NCI-H510A treated with DMSO at 0.1 percent for 48 hours (cell line): ENCODE measurements at regions not wholly inside any gene's neighbourhood (a gene's known extent, or its start where the extent isn't known, plus 50 kb on each side); places are given as distances from the start of the nearest gene placed in this dataset.
A peak's percentile ranks its signal among the peaks of the same experiment; 100 is the strongest.
"Not testable (repeated sequence)": the region's sequence is repeated elsewhere in the genome, so short reads cannot be mapped to it uniquely, and the experiment has no call there.

ENCODE experiments used
- DNase-seq: peaks from one replicate; lab custom pipeline; 2025; lab: John Stamatoyannopoulos, UW

- DNase-seq: no peak
Measured at GRCh38 chrX:130467936-130468335, 66.1 kb downstream of the RBMX2 start.

- DNase-seq: no peak
Measured at GRCh38 chrX:130468395-130468923, 66.7 kb downstream of the RBMX2 start.

- no peak for DNase-seq
Measured at GRCh38 chrX:130482871-130483270, 81.1 kb downstream of the RBMX2 start.

GRCh38 chrX:130485870-130486269 is 84.1 kb downstream of the RBMX2 start:
- DNase-seq: no peak

- DNase-seq: not testable (repeated sequence)
Measured at GRCh38 chrX:130495502-130495901, 93.7 kb downstream of the RBMX2 start.

- no peak for DNase-seq
Measured at GRCh38 chrX:130497531-130497930, 95.7 kb downstream of the RBMX2 start.

- DNase-seq: no peak
Measured at GRCh38 chrX:130498653-130499274, 97.0 kb downstream of the RBMX2 start.

- DNase-seq: no peak
Measured at GRCh38 chrX:130502016-130502570, 100.3 kb downstream of the RBMX2 start.

- no peak for DNase-seq
Measured at GRCh38 chrX:130504019-130504418, 102.2 kb downstream of the RBMX2 start.

- DNase-seq: no peak
Measured at GRCh38 chrX:130507015-130507414, 105.2 kb downstream of the RBMX2 start.

GRCh38 chrX:130512534-130512933 is 110.7 kb downstream of the RBMX2 start:
- not testable (repeated sequence) for DNase-seq

- no peak for DNase-seq
Measured at GRCh38 chrX:130516123-130516522, 114.3 kb downstream of the RBMX2 start.

- DNase-seq: peak; percentile 52
Measured at GRCh38 chrX:130523460-130524394, 121.9 kb downstream of the RBMX2 start.

- no peak for DNase-seq
Measured at GRCh38 chrX:130524476-130525194, 122.8 kb downstream of the RBMX2 start.

GRCh38 chrX:130529531-130529930 is 127.7 kb downstream of the RBMX2 start:
- DNase-seq: no peak

- DNase-seq: no peak
Measured at GRCh38 chrX:130531066-130531465, 129.3 kb downstream of the RBMX2 start.

- peak; percentile 42 for DNase-seq
Measured at GRCh38 chrX:130539721-130540321, 138.0 kb downstream of the RBMX2 start.

- no peak for DNase-seq
Measured at GRCh38 chrX:130543603-130544325, 142.0 kb downstream of the RBMX2 start.

GRCh38 chrX:130545796-130546195 is 144.0 kb downstream of the RBMX2 start:
- no peak for DNase-seq

- not testable (repeated sequence) for DNase-seq
Measured at GRCh38 chrX:130549382-130549781, 147.6 kb downstream of the RBMX2 start.

GRCh38 chrX:130550351-130550750 is 148.6 kb downstream of the RBMX2 start:
- DNase-seq: no peak
